HEK293 (cell line): ENCODE measurements at regions not wholly inside any gene's neighbourhood (a gene's known extent, or its start where the extent isn't known, plus 50 kb on each side); places are given as distances from the start of the nearest gene placed in this dataset.

Experiments
- CTCF ChIA-PET: fragments of 350-600 bp; formaldehyde crosslinking; extraction: SDS; loops from one replicate; lab custom pipeline; 2021; ENCODE audit warnings: antibody characterized with exemption; lab: Yijun Ruan, JAX
- POLR2A ChIA-PET: fragments of 300-600 bp; formaldehyde crosslinking; extraction: SDS; loops from one replicate; lab custom pipeline; 2020; ENCODE audit warnings: antibody characterized with exemption, inconsistent platforms; lab: Yijun Ruan, JAX
- H3K27ac ChIP-seq: fragments of 200-500 bp; sonication (Bioruptor generic); 2 replicates; pipeline ENCODE4 v1.5.1; 2014; ENCODE audit warnings: low read depth, low read length, control low read depth, inconsistent platforms; ENCODE audit errors: extremely low read depth
- H3K36me3 ChIP-seq, 2 experiments: fragments of 200-500 bp in 1 of 2; sonication (Bioruptor generic) in 1 of 2; 1 replicate in 1 of 2; 2 replicates in 1 of 2; pipeline ENCODE4 v1.5.1; 2014 to 2017; ENCODE audit warnings: inconsistent platforms in 2 of 2, low read length in 2 of 2; ENCODE audit not compliant: control insufficient read depth in 2 of 2, insufficient read depth in 1 of 2
- H3K4me1 ChIP-seq: fragments of 200-500 bp; sonication (Bioruptor generic); 2 replicates; pipeline ENCODE4 v1.5.1; 2014; ENCODE audit warnings: mild to moderate bottlenecking, low read length, inconsistent platforms; ENCODE audit not compliant: control insufficient read depth, insufficient read depth
- H3K4me3 ChIP-seq: 2 replicates; pipeline ENCODE4 v1.5.1; 2011; ENCODE audit warnings: low read depth, mild to moderate bottlenecking, control low read depth, low read length, moderate library complexity
- H3K9me3 ChIP-seq: fragments of 200-500 bp; sonication (Bioruptor generic); 2 replicates; pipeline ENCODE4 v1.5.1; 2014; ENCODE audit warnings: low read depth, low read length, inconsistent platforms; ENCODE audit not compliant: control insufficient read depth, insufficient read depth
- INSM2 ChIP-seq: fragments of 450-650 bp; formaldehyde crosslinking; IDR thresholded peaks from 2 replicates; pipeline ENCODE4 v1.5.1; 2016; ENCODE audit warnings: missing biosample characterization, missing genetic modification characterization
- OSR2 ChIP-seq: fragments of 450-650 bp; formaldehyde crosslinking; IDR thresholded peaks from 2 replicates; pipeline ENCODE4 v1.5.1; 2016; ENCODE audit warnings: missing biosample characterization, missing genetic modification characterization
- SCRT2 ChIP-seq: fragments of 450-650 bp; formaldehyde crosslinking; IDR thresholded peaks from 2 replicates; pipeline ENCODE4 v1.5.1; 2016; ENCODE audit warnings: missing biosample characterization, missing genetic modification characterization
- TRIM28 ChIP-seq: IDR thresholded peaks from 2 replicates; pipeline ENCODE4 v1.6.1; 2011; ENCODE audit warnings: low read length, control low read depth, borderline replicate concordance
- ZBTB1 ChIP-seq: fragments of 450-650 bp; formaldehyde crosslinking; IDR thresholded peaks from 2 replicates; pipeline ENCODE4 v1.5.1; 2016; ENCODE audit warnings: missing biosample characterization, missing genetic modification characterization
- ZBTB10 ChIP-seq: fragments of 450-650 bp; formaldehyde crosslinking; IDR thresholded peaks from 2 replicates; pipeline ENCODE4 v1.5.1; 2016; ENCODE audit warnings: missing biosample characterization, missing genetic modification characterization
- ZBTB21 ChIP-seq: fragments of 450-650 bp; formaldehyde crosslinking; IDR thresholded peaks from 2 replicates; pipeline ENCODE4 v1.5.1; 2017; ENCODE audit warnings: missing biosample characterization, missing genetic modification characterization
- ZBTB26 ChIP-seq: fragments of 450-650 bp; formaldehyde crosslinking; optimal IDR thresholded peaks from 2 replicates; pipeline ENCODE3; 2016; ENCODE audit warnings: missing biosample characterization, mild to moderate bottlenecking, missing genetic modification characterization
- ZFP41 ChIP-seq: fragments of 450-650 bp; formaldehyde crosslinking; IDR thresholded peaks from 2 replicates; pipeline ENCODE4 v1.5.1; 2016; ENCODE audit warnings: missing biosample characterization, missing genetic modification characterization, borderline replicate concordance
- ZNF157 ChIP-seq: fragments of 450-650 bp; formaldehyde crosslinking; IDR thresholded peaks from 2 replicates; pipeline ENCODE4 v1.5.1; 2016; ENCODE audit warnings: missing biosample characterization, missing genetic modification characterization
- ZNF24 ChIP-seq: fragments of 450-650 bp; formaldehyde crosslinking; IDR thresholded peaks from 2 replicates; pipeline ENCODE4 v1.5.1; 2016; ENCODE audit warnings: missing biosample characterization, missing genetic modification characterization
- ZNF248 ChIP-seq: fragments of 450-650 bp; formaldehyde crosslinking; IDR thresholded peaks from 2 replicates; pipeline ENCODE4 v1.5.1; 2017; ENCODE audit warnings: missing biosample characterization, missing genetic modification characterization
- ZNF280C ChIP-seq: fragments of 450-650 bp; formaldehyde crosslinking; IDR thresholded peaks from 2 replicates; pipeline ENCODE4 v1.5.1; 2016; ENCODE audit warnings: missing biosample characterization, missing genetic modification characterization
- ZNF311 ChIP-seq: fragments of 450-650 bp; formaldehyde crosslinking; IDR thresholded peaks from 2 replicates; pipeline ENCODE4 v1.5.1; 2017; ENCODE audit warnings: missing biosample characterization, missing genetic modification characterization, borderline replicate concordance
- ZNF48 ChIP-seq: fragments of 450-650 bp; formaldehyde crosslinking; IDR thresholded peaks from 2 replicates; pipeline ENCODE4 v1.5.1; 2016; ENCODE audit warnings: missing biosample characterization, missing genetic modification characterization
- ZNF510 ChIP-seq: fragments of 450-650 bp; formaldehyde crosslinking; IDR thresholded peaks from 2 replicates; pipeline ENCODE4 v1.5.1; 2018; ENCODE audit warnings: mild to moderate bottlenecking, missing genetic modification characterization, missing biosample characterization; ENCODE audit not compliant: insufficient replicate concordance
- ZNF518A ChIP-seq: fragments of 450-650 bp; formaldehyde crosslinking; conservative IDR thresholded peaks from 2 replicates; pipeline ENCODE4 v1.5.1; 2016; ENCODE audit warnings: low read depth, missing biosample characterization, missing genetic modification characterization
- ZNF521 ChIP-seq: fragments of 450-650 bp; formaldehyde crosslinking; IDR thresholded peaks from 2 replicates; pipeline ENCODE4 v1.5.1; 2017; ENCODE audit warnings: missing biosample characterization, mild to moderate bottlenecking, missing genetic modification characterization
- ZNF629 ChIP-seq: fragments of 450-650 bp; formaldehyde crosslinking; IDR thresholded peaks from 2 replicates; pipeline ENCODE4 v1.5.1; 2017; ENCODE audit warnings: missing biosample characterization, missing genetic modification characterization
- ZNF664 ChIP-seq: fragments of 450-650 bp; formaldehyde crosslinking; IDR thresholded peaks from 2 replicates; pipeline ENCODE4 v1.5.1; 2016; ENCODE audit warnings: missing biosample characterization, missing genetic modification characterization
- ZNF785 ChIP-seq: fragments of 450-650 bp; formaldehyde crosslinking; IDR thresholded peaks from 2 replicates; pipeline ENCODE4 v1.5.1; 2016; ENCODE audit warnings: missing biosample characterization, missing genetic modification characterization

GRCh38 chr12:127130506-127131124, 1136.4 kb upstream of the TMEM132C start:
- Histone ChIP-seq H3K9me3 (no peaks in the 10 kb centered on the region), H3K36me3 (no peaks in the 10 kb centered on the region), H3K4me3 (no peak overlapping the region), H3K27ac (no peak overlapping the region), H3K4me1 (no peaks in the 10 kb centered on the region)
- TF ChIP-seq ZBTB26 (no peak), TRIM28 (no peak), ZNF629 (no peak), ZFP41 (tag by site-specific recombination) (no peak), ZNF311 (tag by site-specific recombination) (no peak), ZNF248 (tag by site-specific recombination) (no peak), ZNF518A (tag by site-specific recombination) (no peak), ZBTB1 (tag by site-specific recombination) (no peak), ZBTB10 (tag by site-specific recombination) (no peak), SCRT2 (tag by site-specific recombination) (no peak), ZNF785 (tag by site-specific recombination) (no peak)
- ChIA-PET POLR2A (no interaction called here), CTCF (interaction anchor here (1.2 kb wide), 1 partner anchor 22 kb away, joined by 3 read pairs; no protein-coding TSS in a partner anchor)

GRCh38 chr12:127133675-127134335, 1133.2 kb upstream of the TMEM132C start:
- no peak overlapping the region for H3K27ac ChIP-seq
- ChIA-PET POLR2A (no interaction called here), CTCF (no interaction called here)
- no peak for TF ChIP-seq INSM2 (tag by site-specific recombination)
- TF ChIP-seq ZBTB21 (tag by site-specific recombination), result no peak
- no peak for TF ChIP-seq ZNF24 (tag by site-specific recombination)
- no peak for TF ChIP-seq ZNF510 (tag by site-specific recombination)
- TF ChIP-seq OSR2 (tag by site-specific recombination), result no peak
- TF ChIP-seq ZNF664 (tag by site-specific recombination), result no peak
- no peak for TF ChIP-seq ZNF157 (tag by site-specific recombination)
- TF ChIP-seq ZNF280C (tag by site-specific recombination), result no peak
- no peak for TF ChIP-seq ZNF48 (tag by site-specific recombination)
- TF ChIP-seq ZNF521 (tag by site-specific recombination), result no peak

More at GRCh38 chr12:127133675-127134335, 1133.2 kb upstream of the TMEM132C start:
- Histone ChIP-seq H3K4me1 (no peaks in the 10 kb centered on the region), H3K9me3 (no peaks in the 10 kb centered on the region), H3K4me3 (no peak overlapping the region), H3K36me3 (no peaks in the 10 kb centered on the region)
